Mesenchymal stem cell (in vitro differentiated cells and primary cell): ENCODE measurements at regions not wholly inside any gene's neighbourhood (a gene's known extent, or its start where the extent isn't known, plus 50 kb on each side); places are given as distances from the start of the nearest gene placed in this dataset.
"Not testable (repeated sequence)": the region's sequence is repeated elsewhere in the genome, so short reads cannot be mapped to it uniquely, and the experiment has no call there.

ENCODE experiments used
- DNase-seq: peaks from one replicate; pipeline ENCODE4 v3.0.0-alpha.2; 2013
- H2AFZ ChIP-seq: one replicate; pipeline ENCODE4 v1.6.1; 2013; ENCODE audit warnings: low read depth, mild to moderate bottlenecking, control low read depth, inconsistent platforms, low read length, moderate library complexity
- H2AK5ac ChIP-seq: 2 replicates; pipeline ENCODE4 v1.6.1; 2013; ENCODE audit warnings: low read length, moderate library complexity, mild to moderate bottlenecking, inconsistent platforms; ENCODE audit not compliant: severe bottlenecking
- H2BK120ac ChIP-seq: one replicate; pipeline ENCODE4 v1.6.1; 2013; ENCODE audit warnings: low read depth, mild to moderate bottlenecking, inconsistent platforms, low read length, moderate library complexity
- H2BK12ac ChIP-seq, 2 experiments: one replicate each; pipeline ENCODE4 v1.6.1; 2013; ENCODE audit warnings: inconsistent platforms in 2 of 2, low read length in 2 of 2, mild to moderate bottlenecking in 2 of 2, moderate library complexity in 2 of 2, control low read depth in 1 of 2
- H2BK15ac ChIP-seq: one replicate; pipeline ENCODE4 v1.6.1; 2013; ENCODE audit warnings: mild to moderate bottlenecking, low read depth, inconsistent platforms; ENCODE audit not compliant: poor library complexity, severe bottlenecking
- H2BK5ac ChIP-seq: 2 replicates; pipeline ENCODE4 v1.6.1; 2013; ENCODE audit warnings: low read depth, mild to moderate bottlenecking, low read length, control low read depth, inconsistent platforms; ENCODE audit not compliant: poor library complexity, severe bottlenecking
- H3K14ac ChIP-seq, 2 experiments: one replicate each; pipeline ENCODE4 v1.6.1; 2013; ENCODE audit warnings: inconsistent platforms in 2 of 2, low read length in 2 of 2, control low read depth in 1 of 2, mild to moderate bottlenecking in 1 of 2, moderate library complexity in 1 of 2
- H3K18ac ChIP-seq, 2 experiments: one replicate each; pipeline ENCODE4 v1.6.1; 2013; ENCODE audit warnings: inconsistent platforms in 2 of 2, low read length in 2 of 2, control low read depth in 1 of 2, low read depth in 1 of 2, mild to moderate bottlenecking in 1 of 2
- H3K23ac ChIP-seq, 2 experiments: one replicate each; pipeline ENCODE4 v1.6.1; 2013; ENCODE audit warnings: inconsistent platforms in 2 of 2, low read length in 2 of 2, mild to moderate bottlenecking in 2 of 2, moderate library complexity in 2 of 2, control low read depth in 1 of 2
- H3K27ac ChIP-seq: 2 replicates; pipeline ENCODE4 v1.5.1; 2013; ENCODE audit warnings: mild to moderate bottlenecking, moderate library complexity, low read length, control low read depth, inconsistent platforms; ENCODE audit not compliant: poor library complexity, severe bottlenecking
- H3K27me3 ChIP-seq, 2 experiments: 2 replicates each; pipeline versions ENCODE4 v1.6.1 to v1.7.0; 2013; ENCODE audit warnings: low read length in 2 of 2, mild to moderate bottlenecking in 2 of 2, moderate library complexity in 2 of 2, control low read depth in 1 of 2, inconsistent platforms in 1 of 2; ENCODE audit not compliant: control insufficient read depth in 1 of 2, insufficient read depth in 1 of 2
- H3K36me3 ChIP-seq, 2 experiments: 2 replicates each; pipeline versions ENCODE4 v1.6.1 to v1.7.0; 2013; ENCODE audit warnings: low read length in 2 of 2, control low read depth in 1 of 2, inconsistent platforms in 1 of 2, low read depth in 1 of 2, mild to moderate bottlenecking in 1 of 2; ENCODE audit not compliant: insufficient read depth in 2 of 2, control insufficient read depth in 1 of 2
- H3K4ac ChIP-seq, 2 experiments: one replicate each; pipeline ENCODE4 v1.6.1; 2013; ENCODE audit warnings: inconsistent platforms in 2 of 2, low read length in 2 of 2, mild to moderate bottlenecking in 2 of 2, moderate library complexity in 2 of 2, control low read depth in 1 of 2, low read depth in 1 of 2
- H3K4me1 ChIP-seq: 2 replicates; pipeline ENCODE4 v1.6.1; 2013; ENCODE audit warnings: low read depth, low read length, control low read depth; ENCODE audit not compliant: control insufficient read depth, insufficient read depth
- H3K4me2 ChIP-seq: 2 replicates; pipeline ENCODE4 v1.6.1; 2013; ENCODE audit warnings: low read length, mild to moderate bottlenecking, inconsistent platforms; ENCODE audit not compliant: poor library complexity, severe bottlenecking
- H3K4me3 ChIP-seq, 2 experiments: 2 replicates each; pipeline versions ENCODE4 v1.5.1 to v1.7.0; 2013; ENCODE audit warnings: low read length in 2 of 2, mild to moderate bottlenecking in 2 of 2, control low read depth in 1 of 2, low read depth in 1 of 2; ENCODE audit not compliant: insufficient read depth in 1 of 2
- H3K79me1 ChIP-seq: replicated peaks from 2 replicates; pipeline ENCODE4 v1.6.1; 2013; ENCODE audit warnings: mild to moderate bottlenecking, control low read depth, low read length, inconsistent platforms; ENCODE audit not compliant: poor library complexity, severe bottlenecking
- H3K9ac ChIP-seq: 2 replicates; pipeline ENCODE4 v1.7.0; 2013; ENCODE audit warnings: mild to moderate bottlenecking, low read length, moderate library complexity
- H3K9me3 ChIP-seq: 2 replicates; pipeline ENCODE4 v1.7.0; 2013; ENCODE audit warnings: mild to moderate bottlenecking, low read length; ENCODE audit not compliant: control insufficient read depth
- H4K8ac ChIP-seq: one replicate; pipeline ENCODE4 v1.6.1; 2013; ENCODE audit warnings: inconsistent platforms, mild to moderate bottlenecking, low read length, moderate library complexity
- H4K91ac ChIP-seq: one replicate; pipeline ENCODE4 v1.6.1; 2013; ENCODE audit warnings: mild to moderate bottlenecking, low read length, inconsistent platforms
- WGBS: methylation state at CpG from one replicate; pipeline ENCODE4 v1.1.7; 2013; ENCODE audit warnings: mixed read lengths; 5-methylcytosine and 5-hydroxymethylcytosine counted together

DNA sequence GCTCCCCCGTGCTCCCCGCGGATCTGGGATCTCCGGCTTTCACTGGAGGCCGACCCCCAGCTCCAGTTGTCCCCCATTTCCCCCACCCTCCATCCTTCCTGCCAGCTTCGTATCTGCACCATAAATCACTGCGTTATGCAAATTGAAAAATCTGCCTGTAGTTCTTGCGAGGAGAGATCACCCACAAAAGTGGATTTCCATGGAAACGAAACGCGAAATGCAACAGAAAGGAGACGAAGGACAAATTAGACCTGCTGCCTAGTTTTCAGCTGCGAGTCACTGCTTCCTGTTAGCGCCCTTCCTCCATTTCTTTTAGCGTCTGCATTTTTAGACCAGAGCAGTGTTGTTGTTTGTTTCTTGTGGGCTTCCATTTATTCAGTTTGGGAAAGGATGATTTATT, 127.1 kb upstream of the ATP10A start:
- Histone ChIP-seq H3K4me3 (no peak overlapping the region), H2AK5ac (no peak overlapping the region), H4K8ac (no peak overlapping the region), H2BK120ac (no peak overlapping the region), H3K4ac (no peak overlapping the region), H3K9me3 (no peaks in the 10 kb centered on the region), H3K9ac (no peak overlapping the region), H2BK12ac (no peak overlapping the region), H2BK15ac (no peak overlapping the region), H2BK5ac (no peak overlapping the region), H3K18ac (no peak overlapping the region), H3K27me3 (no peaks in the 10 kb centered on the region), H3K27ac (no peak overlapping the region), H3K4me1 (no peaks in the 10 kb centered on the region), H3K4me2 (no peak overlapping the region), H3K36me3 (no peaks in the 10 kb centered on the region), H4K91ac (no peak overlapping the region), H3K14ac (no peak overlapping the region), H3K23ac (no peak overlapping the region), H2AFZ (no peak overlapping the region), H3K79me1 (no peaks in the 10 kb centered on the region)
- DNase-seq, result no peak
- 85% methylated on average over 15 of the region's 15 CpGs for WGBS

DNA sequence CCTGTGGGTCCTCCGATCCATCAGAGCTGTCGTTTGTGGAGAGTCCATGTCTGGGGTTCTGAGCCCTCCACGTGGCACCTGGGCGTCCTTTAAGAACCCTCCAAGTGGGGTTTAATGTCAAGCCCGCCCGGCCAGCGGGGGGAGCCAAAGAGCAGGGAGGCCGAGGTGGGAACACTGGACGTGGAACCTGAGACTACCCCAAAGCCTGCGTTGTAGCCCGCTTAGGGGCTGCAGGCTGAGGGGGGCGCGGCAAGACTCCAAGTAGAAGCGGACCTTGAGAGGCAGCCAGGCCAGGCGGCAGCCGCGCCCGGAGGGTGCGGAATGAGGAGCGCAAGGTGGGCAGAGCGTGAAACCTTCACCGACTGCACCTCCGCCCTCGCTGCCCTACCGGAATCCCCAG, 126.2 kb upstream of the ATP10A start:
- Histone ChIP-seq H4K91ac (no peak overlapping the region), H4K8ac (no peak overlapping the region), H3K27me3 (no peaks in the 10 kb centered on the region), H3K23ac (no peak overlapping the region), H3K18ac (no peak overlapping the region), H3K36me3 (no peaks in the 10 kb centered on the region), H3K4me1 (no peaks in the 10 kb centered on the region), H2BK15ac (no peak overlapping the region), H3K14ac (no peak overlapping the region), H3K4me3 (no peak overlapping the region), H2BK5ac (no peak overlapping the region), H3K9ac (no peak overlapping the region), H3K4ac (no peak overlapping the region), H3K4me2 (no peak overlapping the region), H2BK120ac (no peak overlapping the region), H3K27ac (no peak overlapping the region), H2BK12ac (no peak overlapping the region), H2AFZ (no peak overlapping the region), H2AK5ac (no peak overlapping the region), H3K79me1 (no peaks in the 10 kb centered on the region), H3K9me3 (no peaks in the 10 kb centered on the region)
- no peak for DNase-seq
- 84% methylated on average over 25 of the region's 25 CpGs for WGBS

DNA sequence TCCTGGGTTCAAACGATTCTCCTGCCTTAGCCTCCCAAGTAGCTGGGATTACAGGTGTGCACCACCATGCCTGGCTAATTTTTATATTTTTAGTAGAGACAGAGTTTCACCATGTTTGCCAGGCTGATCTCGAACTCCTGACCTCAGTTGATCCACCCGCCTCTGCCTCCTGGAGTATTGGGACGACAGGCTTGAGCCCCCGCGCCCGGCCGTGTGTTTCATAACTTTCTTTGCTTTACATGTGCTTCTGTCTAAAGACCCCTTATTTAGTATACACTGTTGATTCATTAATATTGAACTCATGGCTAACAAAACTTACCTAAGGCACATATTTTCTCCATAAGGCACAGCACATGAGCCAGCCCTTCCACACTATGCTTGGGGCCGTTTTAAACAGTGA, 125.6 kb upstream of the ATP10A start:
- not testable (repeated sequence) for H3K23ac ChIP-seq, H3K4ac ChIP-seq, H3K27me3 ChIP-seq, H4K8ac ChIP-seq, H3K9me3 ChIP-seq, H2BK15ac ChIP-seq, H3K4me2 ChIP-seq, H3K18ac ChIP-seq, H2BK120ac ChIP-seq, H3K9ac ChIP-seq, H2AFZ ChIP-seq, DNase-seq, H2BK5ac ChIP-seq, H3K79me1 ChIP-seq, H3K14ac ChIP-seq, H3K4me3 ChIP-seq, H4K91ac ChIP-seq, H3K27ac ChIP-seq, H3K4me1 ChIP-seq, H2BK12ac ChIP-seq, H3K36me3 ChIP-seq, H2AK5ac ChIP-seq
- WGBS, result 70% methylated on average over 7 of the region's 9 CpGs

DNA sequence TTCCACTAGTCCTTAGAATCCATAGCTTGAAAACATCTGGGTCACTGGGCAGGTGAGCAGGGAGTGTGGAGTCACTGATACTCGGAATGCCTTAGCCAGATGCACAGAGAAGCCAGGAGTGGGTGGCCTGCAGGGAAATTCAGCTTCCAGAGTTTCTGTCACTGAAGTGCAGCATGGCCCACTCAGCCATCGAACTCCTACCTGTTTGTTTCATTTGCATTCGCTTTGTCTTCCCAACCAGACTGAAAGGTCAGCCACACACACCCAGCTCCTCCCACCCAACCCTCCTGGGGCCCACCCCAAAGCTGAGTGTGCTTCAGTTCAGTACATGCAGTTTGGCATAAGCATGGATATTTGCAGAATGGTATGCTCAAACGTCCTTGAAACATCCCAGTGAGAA, 124.5 kb upstream of the ATP10A start:
- Histone ChIP-seq H3K14ac (no peak overlapping the region), H2BK15ac (no peak overlapping the region), H4K91ac (no peak overlapping the region), H3K36me3 (no peaks in the 10 kb centered on the region), H3K9me3 (no peaks in the 10 kb centered on the region), H3K23ac (no peak overlapping the region), H3K79me1 (no peaks in the 10 kb centered on the region), H2BK12ac (no peak overlapping the region), H2BK120ac (no peak overlapping the region), H3K4me2 (no peak overlapping the region), H3K4me3 (no peak overlapping the region), H3K27me3 (no peaks in the 10 kb centered on the region), H3K9ac (no peak overlapping the region), H3K18ac (no peak overlapping the region), H3K4ac (no peak overlapping the region), H2AFZ (no peak overlapping the region), H3K4me1 (no peaks in the 10 kb centered on the region), H2BK5ac (no peak overlapping the region), H4K8ac (no peak overlapping the region), H2AK5ac (no peak overlapping the region), H3K27ac (no peak overlapping the region)
- no peak for DNase-seq
- WGBS, result 51% methylated on average over 4 of the region's 4 CpGs
